ENCODE measurements at regions not wholly inside any gene's neighbourhood (a gene's known extent, or its start where the extent isn't known, plus 50 kb on each side); places are given as distances from the start of the nearest gene placed in this dataset.

- no peak for TF ChIP-seq POLR2A (IDR thresholded peaks at IDR 0.05; ENCODE audit: low read length)
- TF ChIP-seq GATA1 (IDR thresholded peaks at IDR 0.05; ENCODE audit: low read depth, low read length): no peak
Measured at GRCh38 chr2:222799262-222799918, 61.4 kb upstream of the ACSL3 start.
